ENCODE measurements at regions not wholly inside any gene's neighbourhood (a gene's known extent, or its start where the extent isn't known, plus 50 kb on each side); places are given as distances from the start of the nearest gene placed in this dataset.

DNA sequence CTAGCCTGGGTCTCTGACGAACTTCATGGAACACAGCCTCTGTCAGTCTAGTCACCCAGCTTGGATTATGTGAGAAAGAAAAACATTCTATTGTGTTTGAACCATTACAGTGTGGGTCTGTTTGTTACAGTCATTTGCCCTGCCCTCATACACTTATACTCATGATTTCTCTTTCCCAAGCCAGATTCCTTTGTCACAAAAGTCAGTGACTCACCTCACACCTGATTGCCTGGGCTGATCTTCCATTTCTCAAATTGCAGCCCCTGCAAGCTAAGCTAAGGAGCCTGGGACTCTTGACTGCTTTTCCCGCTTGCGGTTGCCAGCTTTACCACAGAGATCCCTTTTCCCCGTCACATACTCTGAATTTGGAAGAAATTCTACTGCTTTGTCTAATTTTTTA is 395.9 kb downstream of the SAMD5 start:
- TF ChIP-seq CTCF (IDR thresholded peaks at IDR 0.05; ENCODE audit: insufficient read depth, low read length): no peak
- TF ChIP-seq REST (IDR thresholded peaks at IDR 0.05; ENCODE audit: insufficient replicate concordance, low read depth): no peak
- no peak for TF ChIP-seq GABPA (IDR thresholded peaks at IDR 0.05; ENCODE audit: low read depth)

Data from HL-60 (cell line).